HG02938 (cell line): ENCODE measurements at regions not wholly inside any gene's neighbourhood (a gene's known extent, or its start where the extent isn't known, plus 50 kb on each side); places are given as distances from the start of the nearest gene placed in this dataset.

Source experiments
- ATAC-seq: cut with Tn5 transposase; IDR thresholded peaks from one replicate; pipeline ENCODE4 v1.9.1; 2021; ENCODE audit warnings: mild to moderate bottlenecking, moderate library complexity; ENCODE audit not compliant: unreplicated experiment

- ATAC-seq = no peak
Measured at GRCh38 chr12:93173178-93173957, 204.4 kb upstream of the NUDT4 start.

DNA sequence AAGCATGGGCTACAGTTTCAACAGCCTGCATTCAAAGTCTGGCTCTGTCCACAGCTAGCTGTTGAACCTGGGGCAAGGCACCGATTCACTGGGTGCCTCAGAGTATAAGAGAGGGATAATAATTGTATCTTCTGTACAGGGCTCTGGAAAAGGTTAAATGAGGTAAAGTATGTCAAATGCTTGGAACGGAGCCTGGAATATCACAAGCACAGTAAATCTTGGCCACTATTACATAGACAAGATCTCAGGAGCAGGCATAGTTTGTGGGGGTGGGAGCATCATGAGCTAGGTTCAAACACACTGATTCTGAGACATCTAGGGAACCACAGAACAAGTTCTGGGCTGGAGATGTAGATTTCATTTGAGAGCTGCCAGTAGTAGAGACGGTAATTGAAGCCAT, 203.7 kb upstream of the NUDT4 start:
- no peak for ATAC-seq

DNA sequence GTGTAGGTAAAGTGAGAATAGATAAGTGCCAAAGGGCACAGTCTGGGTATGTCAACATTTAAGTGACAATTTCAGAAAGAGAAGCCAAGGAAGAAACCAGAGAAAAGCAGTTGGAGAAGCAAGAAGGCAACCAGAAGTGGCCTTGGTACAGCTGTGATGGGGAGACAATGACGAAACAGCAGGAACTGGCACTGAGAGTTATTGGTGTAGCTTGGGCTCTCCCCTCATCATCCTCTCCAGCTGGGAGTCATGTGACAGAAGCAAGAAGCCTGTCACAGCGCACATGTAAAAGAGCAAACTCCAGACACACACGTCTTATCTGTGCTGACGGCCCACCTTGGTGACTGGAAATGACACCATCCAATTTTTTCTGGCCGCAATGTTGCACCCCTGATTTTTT, 203.3 kb upstream of the NUDT4 start:
- no peak for ATAC-seq

DNA sequence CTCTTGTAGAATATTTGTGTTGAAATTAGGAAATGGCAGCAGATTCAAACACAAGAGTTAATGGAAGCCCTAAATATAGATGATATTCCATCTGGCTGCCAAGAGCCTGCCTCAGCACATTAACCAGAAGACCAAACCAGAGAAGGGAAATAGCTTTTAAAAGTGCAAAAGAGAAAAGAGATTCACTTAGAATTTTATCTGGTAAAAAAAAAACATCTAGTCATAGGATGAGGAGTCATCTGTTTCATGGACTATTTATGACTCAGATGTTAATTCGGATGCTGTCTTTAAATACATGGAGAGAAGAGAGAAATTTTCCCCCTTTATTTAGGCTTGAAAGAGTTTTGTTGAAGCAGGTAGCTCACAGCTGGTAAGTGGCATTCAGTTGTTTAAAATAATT, 201.6 kb upstream of the NUDT4 start:
- ATAC-seq = no peak

DNA sequence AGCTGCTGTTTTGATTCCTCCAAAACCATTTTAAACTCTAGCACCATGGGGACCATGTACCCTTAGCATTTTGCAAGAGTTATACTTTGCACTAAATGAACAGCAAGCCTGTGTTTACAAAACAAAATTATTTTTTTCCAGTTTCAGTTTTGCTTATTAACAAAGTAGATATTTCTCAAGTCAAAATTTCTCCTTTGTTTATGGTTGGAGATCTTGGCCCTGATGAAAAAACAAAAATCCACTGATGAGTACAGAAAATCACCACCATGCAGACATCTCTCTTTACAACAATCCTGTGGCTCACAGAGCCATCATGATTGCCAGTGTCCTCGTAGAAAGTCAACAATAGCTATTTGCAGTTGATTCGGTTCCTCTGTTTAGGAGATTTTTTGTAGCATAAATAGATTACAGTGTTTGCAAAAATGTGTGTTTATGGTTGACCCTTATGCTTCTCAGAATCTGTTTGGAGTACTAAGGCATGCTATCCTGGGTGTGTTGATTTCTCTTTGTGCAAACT, 201.1 kb upstream of the NUDT4 start:
- ATAC-seq = no peak

DNA sequence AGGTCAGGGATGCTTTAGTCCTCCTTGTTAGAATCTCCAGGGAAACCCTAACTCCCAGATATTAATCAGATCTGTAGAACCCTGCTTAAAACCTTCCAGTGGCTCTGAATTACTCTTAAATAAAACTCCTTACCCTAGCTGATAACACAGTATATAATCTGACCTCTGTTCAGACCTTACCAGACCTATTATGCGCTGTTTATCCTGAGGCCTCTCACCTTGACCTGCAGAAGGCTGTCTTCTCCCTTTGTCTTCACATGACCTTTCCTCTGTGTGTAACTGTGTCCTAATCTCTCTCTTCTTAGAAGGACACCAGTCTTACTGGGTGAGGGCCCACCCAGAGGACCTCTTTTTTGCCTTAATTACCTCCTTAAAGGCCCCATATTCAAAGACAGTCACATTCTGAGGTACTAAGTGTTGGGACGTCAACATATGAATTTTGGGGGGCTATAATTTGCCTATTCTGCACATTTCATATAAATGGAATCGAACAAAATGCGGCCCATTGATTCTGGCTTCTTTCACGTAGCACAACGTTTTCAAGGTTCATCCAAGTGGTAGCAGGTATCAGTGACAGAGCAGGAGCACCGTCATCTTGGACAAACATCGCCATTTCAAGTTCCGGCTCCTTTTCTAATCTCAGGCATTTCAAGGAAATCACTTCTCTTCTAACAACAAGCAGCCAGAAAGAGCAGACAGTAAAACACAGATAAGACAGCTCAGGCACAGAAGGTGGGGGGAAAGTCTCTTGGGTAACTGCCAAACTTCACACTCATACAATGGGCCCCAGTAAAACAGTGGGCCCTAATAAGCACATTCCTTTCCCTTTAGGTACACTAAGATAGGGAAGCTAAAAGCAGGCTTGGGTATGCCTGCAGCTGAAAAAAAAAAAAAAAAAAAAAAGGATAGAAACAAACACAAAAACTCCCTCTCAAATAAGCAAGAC, 200.2 kb upstream of the NUDT4 start:
- no peak for ATAC-seq

- ATAC-seq = no peak
Measured at GRCh38 chr12:93178154-93178878, 199.4 kb upstream of the NUDT4 start.

GRCh38 chr12:93179792-93180191, 197.9 kb upstream of the NUDT4 start:
- ATAC-seq = no peak

GRCh38 chr12:93180566-93180965, 197.2 kb upstream of the NUDT4 start:
- no peak for ATAC-seq

- no peak for ATAC-seq
Measured at GRCh38 chr12:93181409-93181965, 196.2 kb upstream of the NUDT4 start.

DNA sequence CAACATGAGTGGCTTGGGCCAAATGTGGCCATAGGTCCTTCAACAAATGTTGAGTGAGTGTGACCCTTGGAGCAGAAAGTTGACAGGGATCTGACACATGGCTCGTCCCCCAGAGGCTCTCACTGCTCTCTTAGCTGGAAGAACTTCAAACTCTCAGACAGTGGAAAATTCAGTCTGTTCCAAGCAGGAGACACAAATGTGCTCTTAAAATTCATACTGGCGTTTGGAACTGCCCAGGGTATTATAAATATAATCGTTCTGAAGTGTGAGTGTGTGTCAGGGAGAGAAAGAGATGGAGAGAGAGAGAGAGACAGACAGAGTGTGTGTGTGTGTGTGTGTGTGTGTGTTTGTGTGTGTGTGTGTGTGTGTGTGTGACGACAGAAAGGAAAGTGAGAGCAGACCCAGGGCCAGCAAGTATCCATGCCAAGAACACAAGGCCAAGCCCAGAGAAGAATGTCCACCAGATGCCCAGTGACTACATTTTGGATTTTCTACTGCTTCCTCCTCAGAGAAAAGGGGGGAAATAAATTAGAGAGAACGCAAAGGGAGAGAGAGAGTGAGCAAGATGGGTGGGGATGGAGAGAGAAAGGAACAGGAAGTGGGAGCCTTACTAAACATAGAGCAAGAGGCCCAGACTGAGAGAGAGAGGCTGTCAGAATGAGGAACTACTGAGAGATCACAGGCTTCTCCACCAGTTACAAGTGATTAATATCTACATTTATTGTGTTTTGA, 193.6 kb upstream of the NUDT4 start:
- ATAC-seq = peak; percentile 86

- ATAC-seq = no peak
Measured at GRCh38 chr12:93184672-93185368, 192.9 kb upstream of the NUDT4 start.

DNA sequence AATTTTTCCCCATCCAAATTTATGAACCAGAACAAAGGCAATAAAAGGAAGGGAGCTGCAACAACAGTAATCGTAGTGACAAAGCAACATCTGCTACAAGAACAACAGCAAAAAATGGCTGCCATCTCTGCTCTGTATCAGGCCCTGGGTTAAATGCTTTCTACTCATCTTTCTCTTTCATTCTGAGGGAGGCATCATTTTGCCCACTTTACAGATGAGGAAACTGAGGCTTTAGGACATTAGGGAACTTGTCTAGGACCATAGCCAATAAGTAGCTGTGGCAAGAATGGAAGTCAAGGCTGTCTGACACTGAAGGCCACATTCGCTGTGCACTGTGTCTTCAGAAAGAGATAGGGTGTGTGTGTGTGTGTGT, 192.4 kb upstream of the NUDT4 start:
- ATAC-seq = no peak

- no peak for ATAC-seq
Measured at GRCh38 chr12:93186131-93186530, 191.6 kb upstream of the NUDT4 start.

DNA sequence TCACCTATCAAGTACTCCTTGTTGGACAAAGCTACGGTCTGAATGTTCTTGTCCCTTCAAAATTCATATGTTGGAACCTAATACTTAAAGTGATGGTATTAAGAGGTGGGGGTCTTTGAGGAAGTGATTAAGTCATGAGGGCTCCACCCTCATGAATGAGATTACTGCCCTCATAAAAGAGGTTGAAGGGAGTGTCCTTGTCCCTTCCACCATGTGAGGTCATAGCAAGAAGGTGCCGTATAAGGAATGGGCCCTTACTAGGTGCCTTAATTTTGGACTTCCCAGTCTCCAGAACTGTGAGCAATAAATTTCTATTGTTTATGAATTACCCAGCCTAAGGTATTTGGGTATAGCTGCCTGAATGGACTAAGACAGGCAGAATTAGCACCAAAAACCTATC, 191.1 kb upstream of the NUDT4 start:
- ATAC-seq = no peak

GRCh38 chr12:93191423-93191822, 186.3 kb upstream of the NUDT4 start:
- no peak for ATAC-seq

DNA sequence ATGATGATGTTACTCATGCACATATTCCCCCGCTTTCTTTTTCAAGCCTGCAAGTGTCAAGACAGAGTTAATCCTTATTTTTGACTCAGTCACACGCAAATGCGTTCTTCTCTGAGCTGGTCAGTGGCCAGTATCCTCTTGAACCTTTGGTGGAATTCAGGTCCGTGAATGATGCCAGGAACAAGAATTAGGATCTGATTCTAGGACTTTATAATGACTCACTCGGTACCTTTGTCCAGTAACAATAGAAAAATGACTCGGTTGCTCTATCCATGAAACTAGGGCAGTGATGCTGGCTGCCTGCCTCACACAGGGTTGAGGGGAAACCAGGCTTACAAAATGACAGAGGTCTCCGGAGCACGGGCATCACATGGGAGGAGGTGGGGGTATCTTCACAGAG, 185.8 kb upstream of the NUDT4 start:
- ATAC-seq = no peak

- no peak for ATAC-seq
Measured at GRCh38 chr12:93192878-93193277, 184.8 kb upstream of the NUDT4 start.

- no peak for ATAC-seq
Measured at GRCh38 chr12:93195511-93195910, 182.2 kb upstream of the NUDT4 start.
